ENCODE measurements at regions not wholly inside any gene's neighbourhood (a gene's known extent, or its start where the extent isn't known, plus 50 kb on each side); places are given as distances from the start of the nearest gene placed in this dataset.
"Not testable (repeated sequence)": the region's sequence is repeated elsewhere in the genome, so short reads cannot be mapped to it uniquely, and the experiment has no call there.

GRCh38 chr6:167676000-167676665 is 150.6 kb upstream of the AFDN start:
- no peak for DNase-seq

- no peak for DNase-seq
Measured at GRCh38 chr6:167676666-167677421, 149.9 kb upstream of the AFDN start.

GRCh38 chr6:167677422-167677789 is 149.3 kb upstream of the AFDN start:
- no peak for DNase-seq

GRCh38 chr6:167678102-167679101 is 148.3 kb upstream of the AFDN start:
- no peak for DNase-seq

GRCh38 chr6:167679122-167679736 is 147.5 kb upstream of the AFDN start:
- DNase-seq, result no peak

GRCh38 chr6:167679790-167680604 is 146.7 kb upstream of the AFDN start:
- no peak for DNase-seq

- DNase-seq, result no peak
Measured at GRCh38 chr6:167680605-167681149, 146.0 kb upstream of the AFDN start.

GRCh38 chr6:167682125-167682524 is 144.6 kb upstream of the AFDN start:
- no peak for DNase-seq

- DNase-seq, result no peak
Measured at GRCh38 chr6:167682546-167683027, 144.1 kb upstream of the AFDN start.

GRCh38 chr6:167683028-167683862 is 143.5 kb upstream of the AFDN start:
- DNase-seq, result no peak

GRCh38 chr6:167684276-167685104 is 142.2 kb upstream of the AFDN start:
- no peak for DNase-seq

GRCh38 chr6:167685654-167686053 is 141.1 kb upstream of the AFDN start:
- no peak for DNase-seq

GRCh38 chr6:167686204-167686893 is 140.4 kb upstream of the AFDN start:
- no peak for DNase-seq

- DNase-seq, result no peak
Measured at GRCh38 chr6:167687116-167687725, 139.5 kb upstream of the AFDN start.

GRCh38 chr6:167688123-167688522 is 138.6 kb upstream of the AFDN start:
- no peak for DNase-seq

- no peak for DNase-seq
Measured at GRCh38 chr6:167689278-167689677, 137.4 kb upstream of the AFDN start.

- DNase-seq, result no peak
Measured at GRCh38 chr6:167689751-167690150, 137.0 kb upstream of the AFDN start.

GRCh38 chr6:167690167-167690922 is 136.4 kb upstream of the AFDN start:
- DNase-seq, result not testable (repeated sequence)

Data from CD4-positive, alpha-beta T cell treated with Interleukin-4 for 1 hour (primary cell).